HPDE6-E6E7 (cell line): ENCODE measurements at regions not wholly inside any gene's neighbourhood (a gene's known extent, or its start where the extent isn't known, plus 50 kb on each side); places are given as distances from the start of the nearest gene placed in this dataset.
"Not testable (repeated sequence)": the region's sequence is repeated elsewhere in the genome, so short reads cannot be mapped to it uniquely, and the experiment has no call there.

Experiments used
- DNase-seq: peaks from one replicate; pipeline ENCODE4 v3.0.0; 2011; ENCODE audit warnings: missing footprints; ENCODE audit errors: extremely low spot score

DNA sequence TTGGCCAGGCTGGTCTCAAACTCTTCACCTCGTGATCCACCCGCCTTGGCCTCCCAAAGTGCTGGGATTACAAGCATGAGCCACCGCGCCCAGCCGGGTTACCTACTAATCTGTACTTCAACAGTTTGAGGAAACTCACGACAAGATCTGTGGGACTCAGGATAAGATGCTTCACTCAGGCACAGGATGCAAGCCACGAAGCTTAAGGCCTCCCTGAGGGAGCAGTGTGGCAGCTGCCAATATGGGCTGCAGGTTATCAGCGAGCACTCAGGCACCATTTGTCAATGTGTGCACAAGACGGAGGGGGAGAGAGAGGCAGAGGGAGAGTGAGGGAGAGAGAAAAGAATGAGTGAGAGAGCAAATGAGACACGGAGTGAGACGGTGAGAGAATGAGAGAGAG lies 173.6 kb upstream of the RAB6C start:
- DNase-seq, result no peak

DNA sequence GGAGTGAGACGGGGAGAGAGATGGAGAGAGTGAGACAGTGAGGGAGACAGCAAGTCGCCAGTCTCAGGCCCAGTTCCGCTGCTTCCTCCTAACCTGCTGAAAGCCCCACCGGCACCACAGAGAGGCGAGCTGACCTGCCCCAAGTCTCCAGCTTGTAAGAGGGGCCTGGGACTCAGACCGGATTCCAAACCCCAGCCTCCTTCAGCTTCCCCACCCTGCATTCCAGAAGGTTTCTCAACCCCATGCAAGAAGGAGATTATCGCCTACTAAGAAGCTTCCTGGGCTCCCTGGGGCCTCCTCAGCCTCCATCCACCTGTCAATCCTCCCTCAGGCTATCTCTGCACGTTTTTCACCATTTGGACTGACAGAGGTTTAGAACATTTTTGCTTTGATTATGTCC lies 173.1 kb upstream of the RAB6C start:
- DNase-seq, result no peak

DNA sequence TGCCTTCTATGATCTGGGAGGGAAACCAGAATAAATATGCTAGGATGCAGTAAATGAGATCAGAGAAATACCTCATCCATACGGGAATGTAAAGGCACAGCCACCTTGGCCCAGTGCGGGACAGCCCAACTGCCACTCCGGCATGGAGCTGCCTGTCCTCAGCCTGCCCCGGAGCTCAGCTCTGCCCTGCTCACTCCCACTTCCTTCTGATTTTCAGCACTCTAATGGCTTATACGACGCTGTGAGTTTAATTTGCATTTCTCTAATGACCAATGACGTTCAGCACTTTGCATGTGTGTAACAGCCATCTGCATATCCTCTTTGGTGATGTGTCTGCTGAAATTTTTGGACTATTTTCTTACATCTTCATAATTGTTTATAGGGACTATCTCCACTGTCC lies 172.5 kb upstream of the RAB6C start:
- no peak for DNase-seq

DNA sequence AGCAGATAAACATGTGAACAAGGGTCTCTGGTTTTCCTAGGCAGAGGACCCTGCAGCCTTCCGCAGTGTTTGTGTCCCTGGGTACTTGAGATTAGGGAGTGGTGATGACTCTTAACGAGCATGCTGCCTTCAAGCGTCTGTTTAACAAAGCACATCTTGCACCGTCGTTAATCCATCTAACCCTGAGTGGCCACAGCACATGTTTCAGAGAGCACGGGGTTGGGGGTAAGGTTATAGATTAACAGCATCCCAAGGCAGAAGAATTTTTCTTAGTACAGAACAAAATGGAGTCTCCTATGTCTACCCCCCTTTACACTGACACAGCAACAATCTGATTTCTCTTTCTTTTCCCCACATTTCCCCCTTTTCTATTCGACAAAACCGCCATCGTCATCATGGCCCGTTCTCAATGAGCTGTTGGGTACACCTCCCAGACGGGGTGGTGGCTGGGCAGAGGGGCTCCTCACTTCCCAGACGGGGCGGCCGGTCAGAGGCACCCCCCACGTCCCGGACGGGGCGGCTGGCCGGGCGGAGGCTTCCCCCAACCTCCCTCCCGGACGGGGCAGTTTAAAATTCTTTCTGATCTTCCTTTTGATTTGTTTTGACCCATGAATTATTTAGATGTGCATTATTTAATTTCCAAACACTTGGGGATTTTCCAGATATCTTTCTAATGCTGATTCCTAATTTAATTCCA lies 171.7 kb upstream of the RAB6C start:
- not testable (repeated sequence) for DNase-seq

DNA sequence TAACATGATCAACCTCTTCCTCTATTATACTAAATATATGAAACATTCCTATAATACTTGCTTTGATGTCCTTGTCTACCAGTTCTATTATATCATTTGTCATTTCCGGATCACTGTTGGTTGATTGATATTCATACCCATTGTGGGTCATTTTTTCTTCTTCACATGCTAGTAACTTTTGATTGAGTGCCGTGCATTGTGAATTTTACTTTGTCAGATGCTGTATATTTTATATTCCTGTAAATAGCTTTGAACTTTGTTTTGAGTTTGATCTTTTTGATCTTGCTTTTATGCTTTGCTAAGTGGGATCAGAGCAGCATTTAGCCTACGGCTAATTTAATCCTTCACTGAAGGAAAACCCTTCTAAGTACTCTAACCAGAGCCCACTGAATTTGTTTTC lies 168.9 kb upstream of the RAB6C start:
- DNase-seq, result no peak

DNA sequence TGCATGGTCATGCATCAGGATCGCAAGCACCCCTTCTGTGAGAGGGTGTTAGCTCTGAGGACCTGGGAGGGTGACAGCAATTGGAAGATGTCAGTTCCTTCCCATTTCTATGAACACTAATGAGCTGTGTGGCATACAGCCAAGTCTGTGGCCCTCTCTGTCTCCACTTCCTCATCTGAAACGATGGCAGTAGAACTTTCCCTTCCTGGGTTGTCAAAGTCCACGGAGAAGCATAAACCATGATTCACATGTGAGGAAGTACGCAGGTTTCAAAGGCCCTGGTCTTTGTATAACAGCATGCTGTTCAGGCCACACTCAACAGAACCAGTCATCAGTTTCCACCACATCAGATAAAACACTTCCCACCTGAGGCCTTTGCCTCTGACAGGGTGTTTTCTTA lies 167.4 kb upstream of the RAB6C start:
- no peak for DNase-seq

DNA sequence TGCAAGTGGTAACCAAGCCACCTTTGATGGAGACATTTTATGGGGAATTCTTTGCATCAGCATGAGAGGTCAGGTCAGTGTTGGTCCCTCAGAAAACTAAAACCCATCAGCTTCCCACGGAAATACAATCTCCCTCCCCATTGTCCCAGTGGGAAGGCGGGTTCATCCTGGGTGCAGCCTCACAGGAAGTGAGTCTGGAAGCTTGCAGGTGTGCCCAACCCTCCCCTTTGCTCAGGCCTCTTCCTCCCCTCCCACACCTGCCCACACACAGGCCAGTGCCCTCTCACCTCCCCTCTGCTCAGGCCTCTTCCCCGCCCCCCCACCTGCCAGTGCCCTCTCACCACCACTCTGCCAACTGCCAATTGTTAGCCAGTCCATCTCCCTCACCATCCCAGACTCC lies 166.8 kb upstream of the RAB6C start:
- DNase-seq, result no peak

- no peak for DNase-seq
Measured at GRCh38 chr2:129813404-129813803, 166.1 kb upstream of the RAB6C start.

DNA sequence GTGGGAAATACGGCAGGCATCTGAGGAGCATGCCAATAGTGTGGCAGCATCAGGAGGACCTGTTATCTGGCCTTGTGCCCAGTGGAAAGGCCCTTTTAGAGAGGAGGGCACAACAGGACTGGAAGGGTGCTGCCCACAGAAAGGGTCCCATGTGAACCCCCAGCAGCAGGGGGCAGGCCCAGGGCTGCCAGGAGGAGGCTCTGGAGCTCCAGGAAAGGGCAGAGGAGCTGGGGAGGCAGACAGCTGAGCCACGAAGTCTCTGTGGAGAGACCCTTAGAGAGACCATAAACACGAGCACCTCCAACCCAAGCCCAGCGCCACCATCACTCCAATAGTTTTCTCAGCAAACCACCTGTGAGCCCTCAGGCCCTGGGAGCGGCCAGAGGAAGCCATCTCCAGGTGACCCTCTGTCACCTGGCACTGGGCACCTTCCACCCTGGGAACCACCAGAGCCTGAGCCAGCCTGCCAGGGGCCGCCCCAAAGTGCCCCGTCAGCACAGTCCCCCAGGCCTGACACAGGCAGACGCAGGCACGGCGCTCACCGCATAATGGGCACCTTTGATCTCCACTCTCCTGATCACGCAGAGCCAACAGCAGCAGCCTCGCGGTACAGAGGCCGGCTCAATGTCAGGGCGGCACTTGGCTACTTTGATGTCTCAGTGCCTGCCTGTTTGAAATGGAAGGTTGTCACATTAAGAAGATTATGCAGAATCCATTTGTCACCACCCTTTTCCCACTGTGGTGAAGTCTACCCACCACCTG lies 162.5 kb upstream of the RAB6C start:
- DNase-seq, result no peak

GRCh38 chr2:129819855-129820254 lies 159.6 kb upstream of the RAB6C start:
- DNase-seq, result no peak

DNA sequence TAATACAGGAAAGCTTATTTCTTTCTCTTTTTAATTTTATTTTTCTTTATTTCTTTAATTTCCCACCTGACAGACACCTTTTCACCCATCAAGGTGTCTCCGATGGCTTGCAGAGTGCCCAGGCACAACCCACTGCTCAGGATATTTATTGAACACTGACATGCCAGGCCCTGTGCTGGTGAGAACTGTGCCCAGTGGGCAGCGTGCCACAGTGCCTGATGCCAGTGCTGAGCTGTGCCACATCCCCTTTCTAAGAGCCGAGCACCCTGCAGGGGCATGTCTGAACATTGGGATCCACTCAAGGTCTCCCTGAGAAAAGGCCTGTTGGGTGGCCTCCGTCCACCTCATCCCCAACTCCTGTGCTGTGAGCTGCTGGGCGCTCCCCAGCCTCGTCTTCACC lies 158.6 kb upstream of the RAB6C start:
- no peak for DNase-seq

DNA sequence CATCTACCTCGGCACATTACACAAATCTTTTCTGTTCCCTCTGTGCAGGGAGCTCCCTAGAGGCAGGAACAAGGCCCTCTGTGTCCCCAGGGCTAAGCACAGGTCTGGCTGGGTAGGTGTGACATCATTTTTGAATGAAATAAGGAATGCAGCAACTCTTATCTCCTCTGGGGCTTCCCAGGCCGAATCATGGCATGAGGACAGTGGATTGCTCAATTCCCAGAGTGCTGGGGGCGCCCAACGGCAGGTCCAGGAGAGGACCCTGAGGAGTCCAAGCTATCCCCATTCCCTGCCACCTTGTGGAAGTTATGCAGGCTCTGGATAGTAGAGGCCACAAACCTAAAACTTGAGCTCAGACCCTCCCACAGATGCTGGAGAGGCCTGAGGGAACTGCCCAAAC lies 158.0 kb upstream of the RAB6C start:
- no peak for DNase-seq

DNA sequence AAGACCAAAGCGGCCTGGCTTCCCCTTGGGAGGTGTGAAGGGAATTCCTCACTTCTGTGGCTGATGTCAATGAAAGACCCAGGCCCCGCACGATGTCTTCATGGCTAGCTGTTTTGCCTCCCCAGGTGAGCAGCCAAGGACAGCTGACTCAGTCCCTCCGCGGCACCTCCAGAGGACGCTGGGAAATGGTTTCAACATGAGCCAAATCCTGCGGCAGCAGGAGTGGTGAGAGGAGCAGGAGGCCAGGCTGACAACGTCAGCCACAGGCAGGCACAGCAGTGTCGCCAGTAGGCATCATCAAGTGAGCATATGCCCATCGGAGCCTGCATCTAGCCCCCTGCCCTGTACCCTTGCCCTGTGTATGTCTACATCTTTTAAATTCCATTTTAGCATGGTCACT lies 156.4 kb upstream of the RAB6C start:
- no peak for DNase-seq

- no peak for DNase-seq
Measured at GRCh38 chr2:129827311-129828090, 152.0 kb upstream of the RAB6C start.

- DNase-seq, result no peak
Measured at GRCh38 chr2:129828792-129829191, 150.7 kb upstream of the RAB6C start.

GRCh38 chr2:129829588-129829987 lies 149.9 kb upstream of the RAB6C start:
- DNase-seq, result no peak

GRCh38 chr2:129831018-129831417 lies 148.4 kb upstream of the RAB6C start:
- no peak for DNase-seq

- DNase-seq, result not testable (repeated sequence)
Measured at GRCh38 chr2:129833465-129833864, 146.0 kb upstream of the RAB6C start.

GRCh38 chr2:129847043-129847442 lies 132.4 kb upstream of the RAB6C start:
- no peak for DNase-seq

- peak; percentile 8 for DNase-seq
Measured at GRCh38 chr2:129849559-129850160, 129.8 kb upstream of the RAB6C start.

GRCh38 chr2:129857200-129857599 lies 122.3 kb upstream of the RAB6C start:
- DNase-seq, result no peak

DNA sequence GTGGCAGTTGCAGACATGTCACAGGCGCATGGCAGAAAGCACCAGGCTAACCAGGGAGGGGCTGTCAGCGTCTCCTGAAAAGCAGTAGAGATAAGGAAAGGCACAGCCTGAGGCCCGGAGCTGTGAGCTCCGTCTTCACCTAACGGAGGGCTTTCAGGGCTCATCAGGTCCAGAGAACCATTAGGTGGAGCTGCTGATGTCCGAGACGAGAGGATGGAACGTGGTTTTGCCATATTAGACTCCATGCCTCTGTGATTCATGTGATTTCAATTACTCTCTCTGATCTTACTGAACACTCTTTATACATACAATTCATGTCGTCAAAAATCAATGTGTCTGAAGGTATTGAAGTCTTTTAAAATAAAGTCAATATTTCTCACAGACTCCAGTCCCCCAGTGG lies 120.3 kb upstream of the RAB6C start:
- DNase-seq, result no peak
